ENCODE measurements at regions not wholly inside any gene's neighbourhood (a gene's known extent, or its start where the extent isn't known, plus 50 kb on each side); places are given as distances from the start of the nearest gene placed in this dataset.
A peak's percentile ranks its signal among the peaks of the same experiment; 100 is the strongest.
"Not testable (repeated sequence)": the region's sequence is repeated elsewhere in the genome, so short reads cannot be mapped to it uniquely, and the experiment has no call there.

DNA sequence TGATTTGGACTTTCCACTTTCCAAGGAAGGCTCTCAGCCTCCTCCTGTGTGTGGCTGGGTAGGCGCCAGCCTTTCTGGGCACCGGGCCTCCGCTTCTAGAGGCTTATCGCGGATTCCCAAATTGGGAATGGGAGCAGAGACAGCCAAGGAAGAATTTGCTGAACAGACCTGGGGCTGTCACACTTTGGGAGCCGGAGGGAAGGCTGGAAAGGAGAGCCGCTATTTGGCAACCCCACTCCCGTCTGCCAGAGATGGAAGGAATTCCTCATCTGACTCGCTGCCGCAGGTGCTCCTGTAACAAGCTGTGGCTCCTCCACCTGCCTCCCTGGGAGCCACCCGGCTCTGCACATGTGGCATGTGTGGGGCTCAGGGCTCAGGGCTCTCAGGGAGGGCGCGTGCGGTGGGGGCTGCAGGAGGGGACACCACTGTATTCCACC, 50.8 kb upstream of the ECHDC3 start:
- DNase-seq (ENCODE audit: low spot score) = no peak

DNA sequence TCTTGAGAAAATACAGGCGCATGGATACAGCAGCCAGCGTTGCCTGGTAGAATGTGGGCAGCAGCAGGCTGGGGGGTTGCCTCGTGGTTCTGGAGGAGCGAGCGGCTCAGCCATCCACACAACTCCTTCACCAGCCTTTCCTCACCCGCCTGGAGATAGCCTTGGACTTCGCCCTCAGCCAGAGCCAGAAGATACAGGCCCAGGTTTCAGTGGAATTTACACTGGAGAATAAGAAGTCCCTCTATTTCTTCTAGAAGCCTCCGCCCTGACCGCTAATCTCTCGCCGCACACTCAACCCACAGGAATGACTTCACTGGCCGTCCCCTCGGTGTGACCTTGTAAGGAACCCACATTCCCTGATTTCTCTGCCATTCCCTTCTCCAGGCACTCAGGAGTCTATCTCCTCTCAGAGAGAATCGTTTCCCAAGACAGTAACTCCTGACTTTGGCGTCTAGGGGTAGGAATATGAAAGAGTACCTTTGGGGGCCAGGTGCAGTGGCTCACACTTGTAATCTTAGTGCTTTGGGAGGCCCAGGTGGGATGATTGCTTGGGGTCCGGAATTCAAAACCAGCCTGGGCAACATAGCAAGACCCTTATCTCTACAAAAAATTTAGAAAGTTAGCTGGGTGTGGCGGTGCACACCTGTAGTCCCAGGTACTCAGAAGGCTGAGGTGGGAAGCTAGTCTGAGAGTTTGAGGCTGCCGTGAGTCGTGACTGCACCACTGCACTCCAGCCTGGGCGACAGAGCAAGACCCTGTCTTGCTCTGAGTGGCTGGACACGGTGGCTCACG, 52.0 kb upstream of the ECHDC3 start:
- no peak for DNase-seq (ENCODE audit: low spot score)

DNA sequence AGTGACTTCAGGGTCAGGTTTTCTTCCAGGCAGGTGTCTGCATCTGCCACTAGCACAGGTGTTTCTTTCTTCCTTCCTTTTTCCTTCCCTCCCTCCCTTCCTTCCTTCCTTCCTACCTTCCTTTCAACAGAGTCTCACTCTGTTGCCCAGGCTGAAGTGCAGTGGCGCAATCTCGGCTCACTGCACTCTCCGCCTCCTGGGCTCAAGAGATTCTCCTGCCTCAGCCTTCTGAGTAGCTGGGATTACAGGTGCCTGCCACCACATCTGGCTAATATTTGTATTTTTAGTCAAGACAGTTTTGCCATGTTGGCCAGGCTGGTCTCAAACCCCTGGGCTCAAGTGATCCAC, 53.8 kb upstream of the ECHDC3 start:
- not testable (repeated sequence) for DNase-seq (ENCODE audit: low spot score)

DNA sequence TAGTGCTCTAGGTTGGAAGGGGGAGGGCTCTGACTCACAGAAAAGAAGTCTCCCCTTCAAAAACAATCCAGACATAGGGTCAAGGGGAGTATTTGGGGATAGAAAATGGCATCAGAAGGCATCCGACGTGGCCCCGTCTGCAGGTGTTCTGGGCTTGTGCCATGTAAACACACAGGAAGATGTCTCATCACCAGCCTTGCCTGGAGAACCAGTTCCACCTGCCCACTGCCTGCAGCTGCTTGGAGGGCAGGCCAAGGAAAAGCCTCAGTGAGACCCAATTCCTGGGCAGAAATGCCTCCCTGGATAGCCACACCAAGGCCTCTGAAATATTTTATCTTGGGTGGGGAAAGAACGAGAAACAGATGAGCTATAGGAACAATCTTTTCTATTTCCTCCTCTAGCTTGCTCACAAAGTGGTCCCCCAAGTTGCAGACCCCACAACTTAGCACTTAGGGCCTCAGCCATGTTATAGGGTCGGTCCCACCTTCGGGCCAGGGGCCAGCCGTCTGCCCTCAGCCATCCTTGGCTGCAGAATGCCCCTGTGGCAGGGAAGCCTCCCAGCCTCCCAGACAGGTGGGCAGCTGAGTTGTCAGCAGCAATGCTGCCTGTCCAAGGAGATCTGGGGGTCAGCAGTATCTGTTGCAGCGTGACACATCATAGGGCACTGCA, 54.3 kb upstream of the ECHDC3 start:
- no peak for DNase-seq (ENCODE audit: low spot score)

DNA sequence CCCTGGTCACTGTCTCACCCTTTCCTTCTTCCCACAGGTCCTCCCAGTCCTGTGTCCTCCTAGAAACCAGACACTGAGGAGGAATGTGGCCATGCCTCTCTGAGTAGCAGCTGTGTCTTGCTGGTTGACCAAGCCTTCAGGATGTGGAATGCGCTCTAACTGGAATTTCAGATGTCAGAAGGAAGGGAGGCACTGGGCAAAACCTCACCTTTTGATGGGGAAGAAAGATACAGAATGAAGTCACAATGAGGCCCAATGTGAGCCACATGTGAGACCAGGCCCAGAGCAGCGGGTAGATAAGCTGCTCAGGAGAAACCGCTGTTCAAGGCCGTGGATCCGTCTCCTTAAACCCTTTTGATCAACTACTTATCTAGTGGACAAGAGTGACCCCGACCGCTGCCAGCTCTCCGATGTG, 54.8 kb upstream of the ECHDC3 start:
- no peak for DNase-seq (ENCODE audit: low spot score)

DNA sequence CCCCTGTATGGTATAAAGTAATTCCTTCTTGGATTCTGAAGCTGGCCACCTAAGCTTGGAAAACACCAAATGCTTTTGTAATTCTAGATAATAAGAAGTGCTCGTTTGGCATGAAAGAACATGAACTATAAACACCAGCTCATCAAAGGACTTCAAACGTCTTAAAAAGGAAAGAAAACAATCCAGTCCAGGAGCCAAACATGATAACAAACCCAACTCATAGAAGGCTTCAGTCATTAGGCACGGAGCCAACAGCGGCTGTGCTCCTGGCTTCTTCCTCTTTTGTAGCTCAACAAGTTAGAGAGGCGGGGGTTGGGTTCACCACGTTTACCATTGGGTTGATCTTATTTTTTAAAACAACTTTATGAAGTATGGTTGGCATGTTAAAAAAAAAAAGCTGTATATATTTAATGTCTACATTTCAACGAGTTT, 56.4 kb upstream of the ECHDC3 start:
- DNase-seq (ENCODE audit: low spot score) = peak; percentile 40

DNA sequence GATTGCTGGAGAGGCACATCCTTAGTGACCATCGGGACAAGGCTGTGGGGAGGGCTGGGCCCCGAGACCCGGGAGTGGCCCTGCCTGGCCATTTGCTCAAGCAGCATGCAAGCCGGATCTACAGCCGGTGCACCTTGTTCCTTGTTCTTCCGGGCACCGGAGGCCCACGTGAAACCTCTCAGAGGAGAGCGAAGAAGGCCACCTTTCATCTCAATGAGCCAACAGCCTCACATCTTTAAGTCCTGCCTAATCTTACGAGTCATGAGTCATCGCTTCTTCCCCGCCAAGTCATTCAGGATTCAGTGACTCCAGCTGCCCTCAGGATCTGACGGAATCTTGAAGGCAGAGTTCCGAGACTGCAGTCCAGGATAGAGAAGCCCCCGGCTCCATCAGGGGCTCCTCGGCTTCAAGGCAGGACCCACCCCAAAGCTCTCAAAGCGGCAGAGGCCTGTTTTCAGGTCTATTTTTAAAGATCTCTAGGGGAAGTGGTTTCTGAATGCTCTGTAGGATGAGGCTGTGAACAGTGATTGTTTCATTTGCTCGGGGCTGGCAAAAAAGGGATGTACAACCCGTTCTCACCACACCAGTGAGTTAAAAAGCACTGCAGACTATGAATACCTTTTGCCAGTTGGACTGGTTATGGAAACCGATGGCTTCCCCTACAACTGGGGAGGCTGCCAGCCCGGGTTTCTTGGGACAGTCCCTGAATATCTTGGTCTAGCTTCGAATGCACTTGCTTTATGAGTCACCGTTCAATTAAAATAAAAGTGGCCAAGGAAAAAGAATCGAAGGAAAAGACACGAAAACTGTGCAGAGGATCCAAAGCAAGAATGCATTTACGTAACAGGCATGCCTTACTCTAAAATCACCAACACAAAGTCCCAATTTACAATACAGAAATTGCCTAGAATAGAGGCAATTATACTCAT, 57.2 kb upstream of the ECHDC3 start:
- DNase-seq (ENCODE audit: low spot score) = peak; percentile 85

DNA sequence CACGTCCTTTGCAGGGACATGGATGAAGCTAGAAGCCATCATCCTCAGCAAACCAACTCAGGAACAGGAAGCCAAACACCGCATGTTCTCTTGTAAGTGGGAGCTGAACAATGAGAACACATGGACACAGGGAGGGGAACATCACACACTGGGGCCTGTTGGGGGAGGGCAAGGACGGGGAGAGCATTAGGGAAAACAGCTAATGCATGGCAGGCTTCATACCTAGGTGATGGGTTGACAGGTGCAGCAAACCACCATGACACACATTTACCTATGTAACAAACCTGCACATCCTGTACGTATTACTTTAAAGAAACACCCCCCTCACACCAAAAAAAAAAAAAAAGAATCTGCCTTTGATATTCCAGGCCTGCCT, 57.9 kb upstream of the ECHDC3 start:
- not testable (repeated sequence) for DNase-seq (ENCODE audit: low spot score)

DNA sequence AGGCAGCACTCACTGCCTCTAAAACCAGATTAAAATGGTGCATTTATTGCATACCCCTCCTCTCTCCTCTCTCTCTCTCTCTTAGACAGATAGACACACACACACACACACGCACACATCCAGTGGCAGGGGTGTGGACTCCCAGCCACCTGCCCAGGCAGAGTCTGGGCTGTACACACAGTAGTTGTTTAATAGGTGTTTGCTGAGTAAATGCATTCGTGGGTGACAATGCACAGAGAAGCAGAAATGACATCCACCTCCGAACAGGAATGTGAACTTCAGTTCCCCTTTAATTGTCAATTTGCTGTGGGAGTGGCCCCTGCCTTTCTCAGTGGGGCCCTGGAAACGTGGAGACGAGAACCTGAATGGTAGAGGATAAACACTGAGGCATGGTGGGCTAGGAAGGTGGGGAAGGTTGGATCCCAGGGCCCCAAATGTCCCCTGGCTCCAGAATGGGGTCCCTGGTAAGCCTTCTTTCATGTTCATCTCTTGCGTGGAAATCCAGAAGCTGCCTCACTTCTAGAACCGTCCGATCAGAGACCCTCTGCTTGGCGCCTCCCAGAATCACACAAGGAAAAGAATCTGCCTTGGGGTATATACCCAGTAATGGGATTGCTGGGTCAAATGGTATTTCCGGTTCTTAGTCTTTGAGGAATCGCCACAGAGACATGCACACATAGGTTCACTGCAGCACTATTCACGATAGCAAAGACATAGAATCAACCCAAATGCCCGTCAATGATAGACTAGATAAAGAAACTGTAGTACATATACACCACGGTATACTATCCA, 58.5 kb upstream of the ECHDC3 start:
- no peak for DNase-seq (ENCODE audit: low spot score)

DNA sequence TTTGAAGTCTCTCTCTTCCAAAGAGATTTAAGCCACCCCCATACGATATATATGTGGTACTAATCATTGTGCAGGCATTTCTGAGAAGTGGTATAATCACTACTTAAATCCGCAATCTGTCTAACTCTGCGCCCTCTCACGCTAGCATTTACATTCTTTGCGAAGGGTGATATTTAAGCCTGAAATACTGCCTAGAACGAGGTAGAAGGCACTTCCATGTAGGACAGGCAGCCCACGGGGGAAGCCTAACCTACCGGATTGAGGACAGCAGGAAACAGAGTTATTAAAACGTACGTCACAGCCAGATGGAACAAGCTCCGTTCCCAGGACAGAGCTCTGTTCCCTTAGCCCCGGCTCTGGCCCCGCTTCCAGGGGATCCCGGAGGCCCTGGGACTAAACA, 59.3 kb upstream of the ECHDC3 start:
- no peak for DNase-seq (ENCODE audit: low spot score)

DNA sequence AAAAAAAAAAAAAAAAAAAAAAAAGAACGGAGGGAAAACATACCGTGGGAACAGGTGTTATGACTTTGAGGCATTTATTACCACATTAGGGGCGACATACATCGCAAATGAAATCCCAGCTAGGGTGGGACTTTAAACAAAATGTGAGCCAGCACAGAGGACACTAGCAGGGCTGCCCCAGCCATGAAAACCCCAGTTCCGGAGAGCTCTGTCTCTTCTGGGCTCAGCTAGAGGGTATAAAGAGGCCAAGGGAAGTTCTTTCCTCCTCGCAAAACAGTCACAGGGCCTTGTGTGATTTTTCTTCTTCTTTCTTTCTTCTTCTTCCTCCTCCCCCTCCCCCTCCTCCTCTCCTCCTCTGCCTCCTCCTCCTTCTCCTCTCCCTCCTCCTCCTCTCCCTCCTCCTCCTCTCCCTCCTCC, 59.9 kb upstream of the ECHDC3 start:
- DNase-seq (ENCODE audit: low spot score) = no peak

DNA sequence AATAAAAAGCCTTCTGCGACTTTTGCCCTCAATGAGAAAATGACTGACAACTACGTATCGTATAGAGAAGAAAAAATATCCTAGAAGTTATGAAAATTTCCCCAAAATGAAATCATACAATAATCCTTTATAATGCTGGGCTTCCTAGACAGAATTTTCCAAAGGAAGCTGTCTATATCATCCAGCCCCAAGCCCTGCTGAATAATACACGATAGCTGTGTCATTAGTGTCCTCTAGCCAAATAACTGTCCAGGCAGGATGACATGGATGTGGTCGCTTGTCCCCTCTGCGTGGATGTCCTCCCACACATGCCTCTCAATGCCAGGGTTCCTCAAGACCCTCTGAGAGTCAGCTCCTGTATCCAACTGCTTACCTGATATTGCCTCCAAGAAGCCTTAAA, 61.7 kb upstream of the ECHDC3 start:
- DNase-seq (ENCODE audit: low spot score) = no peak

DNA sequence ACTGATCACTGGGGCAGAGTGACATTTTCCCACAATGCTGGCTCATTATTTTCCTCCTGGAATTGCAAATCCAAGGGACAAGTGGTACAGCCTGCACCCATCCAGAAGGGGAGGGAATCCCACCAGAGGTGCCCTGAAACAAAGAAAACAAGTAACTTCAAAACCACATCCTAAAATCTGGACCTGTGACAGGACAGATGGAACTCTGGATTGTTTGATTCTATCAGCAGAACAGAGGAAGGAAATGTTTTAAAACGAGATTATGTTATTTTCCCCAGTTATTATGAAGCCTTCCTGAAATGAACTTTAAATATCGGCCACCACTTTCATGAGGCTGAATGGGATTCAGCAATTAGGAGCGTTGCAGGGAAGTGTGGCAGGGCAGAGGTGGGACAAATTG, 62.2 kb upstream of the ECHDC3 start:
- no peak for DNase-seq (ENCODE audit: low spot score)

DNA sequence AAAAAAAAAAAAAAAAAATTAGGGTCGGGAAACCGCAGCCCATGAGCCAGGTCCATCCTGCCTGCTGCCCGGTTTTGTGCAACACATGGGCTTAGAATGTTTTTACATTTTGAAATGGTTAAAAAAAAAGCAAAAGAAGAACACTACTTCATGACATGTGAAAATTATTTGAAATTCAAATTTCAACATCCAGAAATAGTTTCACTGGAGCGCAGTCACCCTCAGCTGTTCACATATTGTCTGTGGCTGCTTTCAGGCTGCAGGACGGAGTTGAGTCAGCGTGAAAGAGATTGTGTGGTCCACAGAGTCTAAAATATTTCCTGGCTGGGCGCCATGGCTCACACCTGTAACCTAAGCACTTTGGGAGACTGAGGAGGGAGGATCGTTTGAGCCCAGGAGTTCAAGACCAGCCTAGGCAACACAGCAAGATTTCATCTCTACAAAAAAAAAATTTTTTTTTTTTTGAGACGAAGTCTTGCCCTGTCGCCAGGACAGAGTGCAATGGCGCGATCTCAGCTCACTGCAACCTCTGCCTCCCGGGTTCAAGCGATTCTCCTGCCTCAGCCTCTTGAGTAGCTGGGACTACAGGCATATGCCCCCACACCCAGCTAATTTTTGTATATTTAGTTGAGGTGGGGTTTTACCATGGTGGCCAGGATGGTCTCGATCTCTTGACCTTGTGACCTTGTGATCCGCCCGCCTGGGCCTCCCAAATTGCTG, 63.9 kb upstream of the ECHDC3 start:
- DNase-seq (ENCODE audit: low spot score) = no peak

DNA sequence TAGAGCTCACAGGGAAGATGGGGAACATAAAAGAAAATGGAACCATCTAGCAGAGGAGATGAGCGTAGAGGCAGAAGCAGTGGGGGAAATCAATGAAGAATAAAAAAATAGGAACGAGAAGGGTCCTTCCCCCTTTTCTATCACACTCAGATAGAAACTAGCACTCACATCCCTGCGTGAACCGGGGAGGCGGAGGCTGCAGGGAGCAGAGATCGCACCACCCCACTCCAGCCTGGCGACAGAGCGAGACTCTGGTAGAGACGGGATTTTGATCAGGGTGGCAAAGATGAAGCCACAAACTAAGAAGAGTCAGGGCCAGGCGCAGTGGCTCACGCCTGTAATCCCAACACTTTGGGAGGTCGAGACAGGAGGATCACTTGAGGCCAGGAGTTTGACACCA, 64.7 kb upstream of the ECHDC3 start:
- DNase-seq (ENCODE audit: low spot score) = no peak

DNA sequence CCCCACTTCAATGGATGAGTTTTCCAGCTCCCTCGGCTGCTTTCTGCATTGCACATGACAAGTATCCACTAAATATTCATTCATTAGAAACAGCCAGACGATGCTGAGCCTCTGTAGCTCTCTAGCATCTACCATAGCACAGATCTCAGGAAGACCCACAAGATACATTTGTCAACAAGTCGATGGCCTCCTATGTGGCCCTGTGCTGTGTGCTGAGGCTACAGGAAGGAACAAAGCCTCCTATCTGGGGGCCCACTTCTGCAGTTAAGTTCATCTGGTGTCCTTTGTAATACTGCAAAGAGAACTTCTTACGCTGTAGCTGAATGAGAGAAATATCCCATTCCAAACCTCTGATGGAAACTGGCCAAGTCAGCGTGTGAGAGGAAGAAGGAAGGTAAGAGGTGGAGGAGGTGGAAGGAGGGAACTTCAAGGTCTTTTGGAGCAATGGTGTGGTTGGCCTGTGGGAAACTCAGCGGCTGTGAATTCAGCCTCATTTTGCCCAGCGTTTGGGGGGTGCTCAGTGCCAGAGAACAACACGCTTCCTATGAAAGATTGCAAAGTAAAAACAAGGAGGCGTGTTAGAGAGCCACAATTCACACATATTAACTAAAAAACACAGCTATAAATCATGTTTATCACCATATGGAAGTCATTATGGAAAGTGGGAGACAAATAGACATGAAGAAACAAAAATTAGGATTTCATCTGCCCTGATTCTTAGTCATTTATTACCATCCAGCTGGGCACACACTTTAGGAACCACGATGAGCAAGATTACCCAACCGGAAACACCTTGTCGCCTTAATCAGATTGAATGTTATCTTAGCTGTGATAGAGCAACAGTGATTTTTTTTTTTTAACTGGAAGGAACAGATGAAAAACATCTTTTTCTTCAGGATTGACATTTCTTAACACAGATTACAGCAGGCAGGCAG, 62.2 kb upstream of the USP6NL start:
- peak; percentile 18 for DNase-seq (ENCODE audit: low spot score)

DNA sequence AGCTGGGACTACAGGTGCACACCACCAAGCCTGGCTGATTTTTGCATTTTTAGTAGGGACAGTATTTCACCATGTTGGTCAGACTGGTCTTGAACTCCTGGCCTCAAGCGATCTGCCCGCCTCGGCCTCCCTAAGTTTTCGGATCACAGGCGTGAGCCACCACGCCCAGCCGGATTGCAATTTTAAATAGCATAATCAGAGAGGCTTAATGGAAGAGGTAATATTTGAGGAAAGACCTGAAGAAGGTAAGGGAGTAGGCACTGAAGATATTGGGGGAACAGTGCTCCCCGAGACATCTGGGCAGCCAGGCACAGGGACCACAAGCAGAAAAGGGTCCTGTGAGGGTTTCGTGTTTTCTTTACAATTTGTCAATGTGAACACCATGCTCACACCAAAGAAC, 61.4 kb upstream of the USP6NL start:
- no peak for DNase-seq (ENCODE audit: low spot score)

DNA sequence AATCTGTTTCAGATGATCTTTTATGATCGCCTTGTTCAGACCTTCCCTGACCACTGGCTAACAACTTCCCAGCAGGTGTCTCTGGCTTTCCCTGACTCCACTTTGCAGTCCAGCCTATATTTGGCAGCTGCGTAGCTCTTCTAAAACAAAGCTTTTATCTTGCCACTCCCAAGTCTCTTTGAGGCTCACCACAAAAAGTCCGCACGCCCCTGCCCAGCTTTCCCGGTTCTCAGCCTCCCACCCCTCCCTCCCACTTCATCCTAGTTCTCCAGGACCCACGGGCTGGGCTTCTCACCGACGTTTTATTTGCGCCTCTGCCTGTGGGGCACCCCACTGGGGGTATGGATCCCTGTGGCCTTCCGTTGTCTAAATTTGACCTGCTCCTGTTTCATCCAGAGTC, 58.9 kb upstream of the USP6NL start:
- no peak for DNase-seq (ENCODE audit: low spot score)

DNA sequence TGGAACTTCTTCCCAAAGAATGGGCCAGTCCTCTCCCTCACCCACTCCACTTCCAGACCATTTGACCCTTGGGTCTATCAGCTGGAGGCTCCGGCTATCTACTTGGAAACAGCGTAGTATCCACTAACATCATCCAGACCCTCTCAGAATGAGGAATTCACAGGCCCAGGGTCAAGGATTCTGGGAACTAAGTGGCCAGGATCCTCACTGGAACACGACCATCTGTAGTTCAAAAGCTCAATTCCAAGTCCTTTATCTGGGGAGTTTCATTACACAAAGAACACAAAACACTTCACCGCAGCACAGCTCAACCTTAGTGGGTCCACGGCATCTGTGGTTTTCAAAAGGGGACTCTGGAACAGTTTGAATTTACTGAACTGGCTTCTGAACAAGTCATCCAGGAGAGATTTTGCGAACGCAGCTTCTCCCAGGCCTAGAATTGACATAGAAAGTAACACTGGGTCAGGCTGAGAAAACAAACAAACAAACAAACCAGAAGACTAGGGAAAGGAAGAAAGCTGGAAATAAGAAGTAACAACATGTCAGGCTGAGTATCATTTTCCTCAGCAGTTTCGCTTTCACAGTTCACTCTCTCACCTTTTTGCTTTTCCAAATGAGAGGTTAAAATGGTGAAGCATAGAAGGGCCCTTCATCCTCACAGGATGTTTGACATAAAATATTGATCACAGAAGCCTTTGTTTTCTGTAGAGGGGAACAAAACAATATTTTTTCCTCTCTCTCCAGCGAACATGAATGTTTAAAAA, 57.6 kb upstream of the USP6NL start:
- DNase-seq (ENCODE audit: low spot score) = no peak

Measured in kidney capillary endothelial cell (primary cell).